ENCODE measurements at regions not wholly inside any gene's neighbourhood (a gene's known extent, or its start where the extent isn't known, plus 50 kb on each side); places are given as distances from the start of the nearest gene placed in this dataset.

GRCh38 chr21:28522014-28522799, 470.5 kb downstream of the LTN1 start:
- DNase-seq (ENCODE audit: extremely low read depth in 1 of 4, low spot score in 3 of 4) (no peak), FAIRE-seq (no peak), ATAC-seq (no peak)
- BruUV-seq (replicated peaks), result no TSS peak
- Histone ChIP-seq H3K27ac (ENCODE audit: extremely low read depth, low read depth, low read length) (no peak overlapping the region), H3K36me3 (ENCODE audit: control insufficient read depth, insufficient read depth, low read length) (no peaks in the 10 kb centered on the region), H3K4me2 (ENCODE audit: insufficient read depth, low read length) (no peak overlapping the region), H3K9me3 (replicated peaks; ENCODE audit: control insufficient read depth, insufficient read depth, low read depth, low read length) (peaks cover 3% of the 10 kb centered on the region; the same call in 1 of the 2 replicates), H3K9me1 (ENCODE audit: control insufficient read depth, insufficient read depth, low read length) (no peaks in the 10 kb centered on the region), H3K27me3 (ENCODE audit: control insufficient read depth in 2 of 2, insufficient read depth in 2 of 2, low read length in 2 of 2) (no peaks in the 10 kb centered on the region), H3K9ac (ENCODE audit: insufficient read depth in 1 of 2, low read depth in 2 of 2, low read length in 2 of 2) (no peak overlapping the region), H2AFZ (ENCODE audit: low read depth, low read length) (no peak overlapping the region), H3K4me1 (replicated peaks in 1 of 2; ENCODE audit: control insufficient read depth in 2 of 2, insufficient read depth in 2 of 2, low read length in 2 of 2) (no peaks in the 10 kb centered on the region), H3K4me3 (no peak overlapping the region), H3K79me2 (ENCODE audit: control insufficient read depth, insufficient read depth, low read length) (no peaks in the 10 kb centered on the region), H4K20me1 (replicated peaks; ENCODE audit: control insufficient read depth, insufficient read depth, low read length) (no peaks in the 10 kb centered on the region)
- CTCF ChIA-PET (ENCODE audit: low intra/inter-chr PET ratio), result no interaction called here
- intact Hi-C loops (cut with micrococcal nuclease) (no loop called here), in situ Hi-C loops (cut with MboI) (no loop called here)
- WGBS (ENCODE audit: insufficient coverage, low coverage, missing lambda C conversion rate), result 0% methylated on average over 9 of the region's 9 CpGs
- POLR2A ChIA-PET, result no interaction called here
- TF ChIP-seq RAD21 (CRISPR knock-in tag; conservative IDR thresholded peaks at IDR 0.05 in 1 of 2, IDR thresholded peaks at IDR 0.05 in 1 of 2), result peak; percentile 30 to 35
- no peak for TF ChIP-seq EP300 (IDR thresholded peaks at IDR 0.05; ENCODE audit: low read length)

- H3K4me1 ChIP-seq (replicated peaks in 1 of 2; ENCODE audit: control insufficient read depth in 2 of 2, insufficient read depth in 2 of 2, low read length in 2 of 2), result no peaks in the 10 kb centered on the region
- ChIA-PET POLR2A (no interaction called here), CTCF (ENCODE audit: low intra/inter-chr PET ratio) (no interaction called here)
Observed at GRCh38 chr21:28518630-28519029, 474.0 kb downstream of the LTN1 start.

More at GRCh38 chr21:28518630-28519029, 474.0 kb downstream of the LTN1 start:
- Histone ChIP-seq H3K27ac (ENCODE audit: extremely low read depth, low read depth, low read length) (no peak overlapping the region), H3K27me3 (ENCODE audit: control insufficient read depth in 2 of 2, insufficient read depth in 2 of 2, low read length in 2 of 2) (no peaks in the 10 kb centered on the region), H3K4me3 (no peak overlapping the region), H3K79me2 (ENCODE audit: control insufficient read depth, insufficient read depth, low read length) (no peaks in the 10 kb centered on the region), H4K20me1 (replicated peaks; ENCODE audit: control insufficient read depth, insufficient read depth, low read length) (no peaks in the 10 kb centered on the region), H3K4me2 (ENCODE audit: insufficient read depth, low read length) (no peak overlapping the region), H3K9me1 (ENCODE audit: control insufficient read depth, insufficient read depth, low read length) (no peaks in the 10 kb centered on the region), H3K9ac (ENCODE audit: insufficient read depth in 1 of 2, low read depth in 2 of 2, low read length in 2 of 2) (no peak overlapping the region), H3K9me3 (replicated peaks; ENCODE audit: control insufficient read depth, insufficient read depth, low read depth, low read length) (peaks cover 3% of the 10 kb centered on the region; the same call in 1 of the 2 replicates), H2AFZ (ENCODE audit: low read depth, low read length) (no peak overlapping the region), H3K36me3 (ENCODE audit: control insufficient read depth, insufficient read depth, low read length) (no peaks in the 10 kb centered on the region)
- in situ Hi-C loops (cut with MboI) (no loop called here), intact Hi-C loops (cut with micrococcal nuclease) (loop anchor here (5.0 kb wide), 1 partner anchor 424 kb away; no protein-coding TSS in a partner anchor)
- DNase-seq (ENCODE audit: extremely low read depth in 1 of 4, low spot score in 3 of 4) (no peak), FAIRE-seq (no peak), ATAC-seq (no peak)
- TF ChIP-seq E2F4 (CRISPR knock-in tag; IDR thresholded peaks at IDR 0.05; ENCODE audit: low read depth), result no peak
- TF ChIP-seq ARID3B (CRISPR knock-in tag; IDR thresholded peaks at IDR 0.05; ENCODE audit: borderline replicate concordance), result no peak
- no peak for TF ChIP-seq ADNP (tag; IDR thresholded peaks at IDR 0.05)
- no peak for TF ChIP-seq ZNF507 (tag; conservative IDR thresholded peaks at IDR 0.05)
- no peak for TF ChIP-seq SAFB (IDR thresholded peaks at IDR 0.05; ENCODE audit: borderline replicate concordance, low read depth, low read length)
- TF ChIP-seq ATF3 (IDR thresholded peaks at IDR 0.05), result no peak
- no peak for TF ChIP-seq ATF3 (CRISPR knock-in tag; conservative IDR thresholded peaks at IDR 0.05)
- no peak for TF ChIP-seq TAL1 (IDR thresholded peaks at IDR 0.05)
- TF ChIP-seq HNRNPL (IDR thresholded peaks at IDR 0.05; ENCODE audit: low read depth, low read length), result no peak
- no TSS peak for BruUV-seq (replicated peaks)
- 0% methylated on average over 3 of the region's 3 CpGs for WGBS (ENCODE audit: insufficient coverage, low coverage, missing lambda C conversion rate)
